Stomach smooth muscle (tissue), 2 donors: ENCODE measurements at regions not wholly inside any gene's neighbourhood (a gene's known extent, or its start where the extent isn't known, plus 50 kb on each side); places are given as distances from the start of the nearest gene placed in this dataset.
"Not testable (repeated sequence)": the region's sequence is repeated elsewhere in the genome, so short reads cannot be mapped to it uniquely, and the experiment has no call there.

ENCODE experiments used
- H3K27ac ChIP-seq: one replicate; pipeline ENCODE4 v1.7.0; 2013; ENCODE audit warnings: mild to moderate bottlenecking, low read length, inconsistent platforms
- H3K27me3 ChIP-seq, 2 donors: one replicate each; pipeline ENCODE4 v1.7.0; 2013; ENCODE audit warnings: low read length in 2 of 2; ENCODE audit not compliant: insufficient read depth in 2 of 2, control insufficient read depth in 1 of 2
- H3K36me3 ChIP-seq, 2 donors: one replicate each; pipeline ENCODE4 v1.7.0; 2013; ENCODE audit warnings: low read length in 2 of 2; ENCODE audit not compliant: control insufficient read depth in 2 of 2, insufficient read depth in 2 of 2
- H3K4me1 ChIP-seq: one replicate; pipeline ENCODE4 v1.7.0; 2013; ENCODE audit warnings: low read length; ENCODE audit not compliant: control insufficient read depth, insufficient read depth
- H3K4me3 ChIP-seq, 2 donors: one replicate each; pipeline ENCODE4 v1.7.0; 2013; ENCODE audit warnings: low read length in 2 of 2
- H3K9ac ChIP-seq, 2 donors: one replicate each; pipeline ENCODE4 v1.7.0; 2013; ENCODE audit warnings: low read length in 2 of 2, mild to moderate bottlenecking in 1 of 2
- H3K9me3 ChIP-seq, 2 donors: one replicate each; pipeline ENCODE4 v1.7.0; 2013; ENCODE audit warnings: low read length in 2 of 2; ENCODE audit not compliant: control insufficient read depth in 2 of 2
- donor health status: healthy.
- donor health status: Pancreatic carcinoma.

GRCh38 chr4:59689149-59689548 lies 1511.0 kb upstream of the ADGRL3 start:
- no peak overlapping the region for H3K4me3 ChIP-seq

GRCh38 chr4:59695355-59696053 lies 1504.6 kb upstream of the ADGRL3 start:
- Histone ChIP-seq H3K9me3 (no peaks in the 10 kb centered on the region), H3K27ac (no peak overlapping the region), H3K9ac (no peak overlapping the region), H3K27me3 (no peaks in the 10 kb centered on the region), H3K36me3 (no peaks in the 10 kb centered on the region), H3K4me3 (no peak overlapping the region), H3K4me1 (no peaks in the 10 kb centered on the region)

More at GRCh38 chr4:59689149-59689548, 1511.0 kb upstream of the ADGRL3 start:
- H3K9ac ChIP-seq = no peak overlapping the region
- H3K27ac ChIP-seq = no peak overlapping the region
- H3K4me1 ChIP-seq = no peaks in the 10 kb centered on the region
- no peaks in the 10 kb centered on the region for H3K27me3 ChIP-seq
- H3K36me3 ChIP-seq = no peaks in the 10 kb centered on the region
- no peaks in the 10 kb centered on the region for H3K9me3 ChIP-seq

- H3K27me3 ChIP-seq = no peaks in the 10 kb centered on the region
- H3K9ac ChIP-seq = no peak overlapping the region
- H3K4me1 ChIP-seq = no peaks in the 10 kb centered on the region
- H3K9me3 ChIP-seq = no peaks in the 10 kb centered on the region
- no peak overlapping the region for H3K4me3 ChIP-seq
- H3K27ac ChIP-seq = no peak overlapping the region
- no peaks in the 10 kb centered on the region for H3K36me3 ChIP-seq
Observed at GRCh38 chr4:59698041-59698440, 1502.1 kb upstream of the ADGRL3 start.

GRCh38 chr4:59700651-59701050 lies 1499.5 kb upstream of the ADGRL3 start:
- Histone ChIP-seq H3K4me1 (no peaks in the 10 kb centered on the region), H3K9ac (no peak overlapping the region), H3K27ac (no peak overlapping the region), H3K36me3 (no peaks in the 10 kb centered on the region), H3K9me3 (no peaks in the 10 kb centered on the region), H3K4me3 (no peak overlapping the region), H3K27me3 (no peaks in the 10 kb centered on the region)

- Histone ChIP-seq H3K4me1 (no peaks in the 10 kb centered on the region), H3K9me3 (no peaks in the 10 kb centered on the region), H3K9ac (no peak overlapping the region), H3K36me3 (no peaks in the 10 kb centered on the region), H3K27me3 (no peaks in the 10 kb centered on the region), H3K4me3 (no peak overlapping the region), H3K27ac (no peak overlapping the region)
Observed at GRCh38 chr4:59704616-59705015, 1495.5 kb upstream of the ADGRL3 start.

- H3K36me3 ChIP-seq = no peaks in the 10 kb centered on the region
- H3K4me1 ChIP-seq = no peaks in the 10 kb centered on the region
- H3K27ac ChIP-seq = no peak overlapping the region
- no peaks in the 10 kb centered on the region for H3K27me3 ChIP-seq
- no peaks in the 10 kb centered on the region for H3K9me3 ChIP-seq
- no peak overlapping the region for H3K4me3 ChIP-seq
- no peak overlapping the region for H3K9ac ChIP-seq
Observed at GRCh38 chr4:59712470-59712869, 1487.7 kb upstream of the ADGRL3 start.

GRCh38 chr4:59724286-59724685 lies 1475.8 kb upstream of the ADGRL3 start:
- H3K9ac ChIP-seq, H3K27ac ChIP-seq, H3K4me3 ChIP-seq, H3K36me3 ChIP-seq, H3K4me1 ChIP-seq, H3K27me3 ChIP-seq, H3K9me3 ChIP-seq: not testable (repeated sequence)

- Histone ChIP-seq H3K27me3 (no peaks in the 10 kb centered on the region), H3K9ac (no peak overlapping the region), H3K27ac (no peak overlapping the region), H3K9me3 (no peaks in the 10 kb centered on the region), H3K36me3 (no peaks in the 10 kb centered on the region), H3K4me1 (no peaks in the 10 kb centered on the region), H3K4me3 (no peak overlapping the region)
Observed at GRCh38 chr4:59727745-59728144, 1472.4 kb upstream of the ADGRL3 start.

- Histone ChIP-seq H3K9me3 (no peaks in the 10 kb centered on the region), H3K4me1 (no peaks in the 10 kb centered on the region), H3K9ac (no peak overlapping the region), H3K27ac (no peak overlapping the region), H3K4me3 (no peak overlapping the region), H3K36me3 (no peaks in the 10 kb centered on the region), H3K27me3 (no peaks in the 10 kb centered on the region)
Observed at GRCh38 chr4:59728496-59728895, 1471.6 kb upstream of the ADGRL3 start.

- H3K4me3 ChIP-seq = no peak overlapping the region
- H3K9me3 ChIP-seq = no peaks in the 10 kb centered on the region
- H3K27ac ChIP-seq = no peak overlapping the region
- no peaks in the 10 kb centered on the region for H3K4me1 ChIP-seq
- H3K9ac ChIP-seq = no peak overlapping the region
- H3K27me3 ChIP-seq = no peaks in the 10 kb centered on the region
- H3K36me3 ChIP-seq = no peaks in the 10 kb centered on the region
Observed at GRCh38 chr4:59729321-59729720, 1470.8 kb upstream of the ADGRL3 start.

- Histone ChIP-seq H3K4me1 (no peaks in the 10 kb centered on the region), H3K9ac (no peak overlapping the region), H3K36me3 (no peaks in the 10 kb centered on the region), H3K4me3 (no peak overlapping the region), H3K27ac (no peak overlapping the region), H3K27me3 (no peaks in the 10 kb centered on the region), H3K9me3 (no peaks in the 10 kb centered on the region)
Observed at GRCh38 chr4:59748433-59748832, 1451.7 kb upstream of the ADGRL3 start.
